OCI-LY7 (cell line): ENCODE measurements at regions not wholly inside any gene's neighbourhood (a gene's known extent, or its start where the extent isn't known, plus 50 kb on each side); places are given as distances from the start of the nearest gene placed in this dataset.

Experiments used
- EZH2phosphoT487 ChIP-seq: fragments of 200-600 bp; sonication (generic); IDR thresholded peaks from 2 replicates; pipeline ENCODE4 v1.6.1; 2018; ENCODE audit warnings: low read depth, borderline replicate concordance, mild to moderate bottlenecking, mixed run types, antibody characterized with exemption, low read length, moderate library complexity, mixed read lengths
- TF ChIP-seq, protein P1 (sequence below): fragments of 200-600 bp; sonication (generic); conservative IDR thresholded peaks from 2 replicates; pipeline ENCODE4 v1.5.1; 2014; ENCODE audit warnings: mild to moderate bottlenecking, antibody characterized with exemption, low read length, moderate library complexity, mixed read lengths

DNA sequence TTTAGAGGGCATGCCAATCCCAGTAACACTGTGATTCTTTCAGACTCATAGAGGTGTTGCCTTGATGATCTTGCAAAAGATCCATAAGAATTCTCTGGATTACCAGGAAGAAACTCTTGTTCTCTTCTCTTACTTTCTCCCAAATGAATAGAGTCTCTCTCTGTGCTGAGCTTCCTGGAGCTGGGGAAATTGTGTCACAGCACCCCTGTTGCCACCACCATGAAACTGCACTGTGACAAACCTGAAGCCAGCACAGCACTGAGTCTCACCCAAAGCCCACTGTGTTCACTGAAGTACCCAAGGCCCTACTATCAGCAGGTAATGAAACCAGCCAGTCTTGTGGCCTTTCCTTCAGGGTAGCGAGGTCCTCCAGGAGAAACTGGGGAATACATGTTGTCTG is 332.7 kb upstream of the FGF16 start:
- TF ChIP-seq, protein P1, sequence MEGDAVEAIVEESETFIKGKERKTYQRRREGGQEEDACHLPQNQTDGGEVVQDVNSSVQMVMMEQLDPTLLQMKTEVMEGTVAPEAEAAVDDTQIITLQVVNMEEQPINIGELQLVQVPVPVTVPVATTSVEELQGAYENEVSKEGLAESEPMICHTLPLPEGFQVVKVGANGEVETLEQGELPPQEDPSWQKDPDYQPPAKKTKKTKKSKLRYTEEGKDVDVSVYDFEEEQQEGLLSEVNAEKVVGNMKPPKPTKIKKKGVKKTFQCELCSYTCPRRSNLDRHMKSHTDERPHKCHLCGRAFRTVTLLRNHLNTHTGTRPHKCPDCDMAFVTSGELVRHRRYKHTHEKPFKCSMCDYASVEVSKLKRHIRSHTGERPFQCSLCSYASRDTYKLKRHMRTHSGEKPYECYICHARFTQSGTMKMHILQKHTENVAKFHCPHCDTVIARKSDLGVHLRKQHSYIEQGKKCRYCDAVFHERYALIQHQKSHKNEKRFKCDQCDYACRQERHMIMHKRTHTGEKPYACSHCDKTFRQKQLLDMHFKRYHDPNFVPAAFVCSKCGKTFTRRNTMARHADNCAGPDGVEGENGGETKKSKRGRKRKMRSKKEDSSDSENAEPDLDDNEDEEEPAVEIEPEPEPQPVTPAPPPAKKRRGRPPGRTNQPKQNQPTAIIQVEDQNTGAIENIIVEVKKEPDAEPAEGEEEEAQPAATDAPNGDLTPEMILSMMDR: no peak
- no peak for TF ChIP-seq EZH2phosphoT487
